NCI-H1436 treated with DMSO at 0.1 percent for 48 hours (cell line): ENCODE measurements at regions not wholly inside any gene's neighbourhood (a gene's known extent, or its start where the extent isn't known, plus 50 kb on each side); places are given as distances from the start of the nearest gene placed in this dataset.

ENCODE experiments used
- DNase-seq: peaks from one replicate; lab custom pipeline; 2025; lab: John Stamatoyannopoulos, UW

DNA sequence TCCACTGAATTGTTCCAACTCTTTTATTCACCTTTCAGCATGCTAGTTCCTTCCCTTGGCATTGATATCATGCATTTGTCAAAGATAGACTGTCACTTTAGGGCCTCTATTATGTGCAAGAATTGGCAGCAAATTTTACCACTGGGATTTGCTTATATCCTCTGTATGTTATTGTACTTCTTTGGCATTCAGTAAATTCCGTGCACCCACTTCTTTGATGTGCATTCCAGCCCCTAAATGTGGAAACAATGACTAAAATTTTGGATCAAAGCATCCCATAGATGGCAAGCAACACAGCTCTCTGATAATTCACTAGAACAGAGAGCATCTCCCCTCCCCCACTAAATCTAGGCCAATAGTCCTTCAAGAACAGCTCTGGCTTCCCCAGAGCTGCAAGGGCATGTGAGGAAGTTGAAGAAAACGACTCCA lies 399.0 kb upstream of the HNRNPA3 start:
- no peak for DNase-seq

DNA sequence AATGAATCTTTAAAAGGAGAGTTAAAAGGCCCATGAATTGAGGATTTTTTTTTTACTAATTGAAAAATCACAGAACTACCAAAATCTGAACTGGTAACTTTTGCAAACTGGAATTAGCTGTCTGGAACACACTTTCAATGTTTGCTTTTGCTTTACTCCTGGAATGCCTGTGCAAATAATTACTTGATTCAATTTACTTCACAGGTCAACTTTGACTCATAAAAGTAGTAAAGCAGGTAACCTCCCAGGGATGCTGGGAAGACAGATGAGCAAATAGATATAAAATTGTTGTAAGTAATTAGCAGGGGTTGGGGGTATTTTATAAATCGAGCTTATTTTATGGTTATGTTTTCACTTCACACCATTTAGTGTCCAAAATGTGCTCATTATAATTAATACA lies 398.3 kb upstream of the HNRNPA3 start:
- DNase-seq, result no peak

DNA sequence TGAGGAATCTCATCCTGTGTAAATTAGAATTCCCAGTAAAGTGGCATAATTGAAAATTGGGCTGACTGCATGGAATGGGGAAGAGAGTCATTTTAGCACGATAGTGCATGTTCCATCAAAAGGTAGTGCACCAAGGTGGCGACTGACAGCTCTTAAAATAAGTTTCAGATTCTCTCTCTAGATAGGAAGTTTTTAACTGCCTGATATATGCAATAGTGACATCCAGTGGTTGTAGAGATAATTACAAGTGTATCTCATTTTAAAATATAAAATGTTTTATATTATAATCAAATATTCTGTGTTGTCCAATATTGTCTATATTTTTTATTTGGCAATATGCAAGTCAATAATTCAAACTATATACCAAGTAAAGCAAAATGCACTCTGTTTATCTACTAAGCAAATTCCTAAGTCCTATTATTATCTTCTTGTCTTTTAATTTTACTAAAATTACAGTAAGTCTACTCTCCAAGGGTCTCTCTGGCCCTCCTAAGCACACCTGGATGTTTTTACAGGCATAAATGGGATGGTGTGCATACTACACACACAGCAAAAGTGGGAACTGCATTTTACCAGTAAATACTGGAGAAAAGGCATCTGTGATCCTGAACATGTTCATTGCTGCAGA lies 397.7 kb upstream of the HNRNPA3 start:
- DNase-seq, result peak; percentile 61

DNA sequence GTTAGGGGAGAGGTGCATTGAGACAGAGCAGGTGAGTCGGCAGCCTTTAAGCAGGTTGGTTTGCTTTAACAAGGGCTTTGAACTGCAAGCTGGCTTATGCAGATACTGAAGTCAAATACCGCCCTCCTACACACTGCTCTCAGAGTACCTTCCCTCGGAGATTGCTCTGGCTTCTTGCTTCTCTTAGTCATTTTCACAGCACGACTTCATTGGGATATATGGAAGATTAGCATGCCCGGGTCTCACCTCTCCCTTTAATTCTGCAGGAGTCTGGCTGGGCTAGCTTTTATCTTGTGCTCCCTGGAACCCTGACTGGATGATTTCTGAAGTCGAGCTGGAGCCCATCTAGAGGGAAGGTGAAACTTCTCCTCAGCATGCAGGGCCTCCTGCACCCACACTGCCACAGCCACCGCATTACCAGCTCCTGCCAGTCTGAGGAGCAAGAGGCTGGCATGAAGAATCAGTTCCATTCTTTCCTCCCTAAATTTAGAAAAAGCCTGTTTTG lies 395.5 kb upstream of the HNRNPA3 start:
- DNase-seq, result peak; percentile 52

DNA sequence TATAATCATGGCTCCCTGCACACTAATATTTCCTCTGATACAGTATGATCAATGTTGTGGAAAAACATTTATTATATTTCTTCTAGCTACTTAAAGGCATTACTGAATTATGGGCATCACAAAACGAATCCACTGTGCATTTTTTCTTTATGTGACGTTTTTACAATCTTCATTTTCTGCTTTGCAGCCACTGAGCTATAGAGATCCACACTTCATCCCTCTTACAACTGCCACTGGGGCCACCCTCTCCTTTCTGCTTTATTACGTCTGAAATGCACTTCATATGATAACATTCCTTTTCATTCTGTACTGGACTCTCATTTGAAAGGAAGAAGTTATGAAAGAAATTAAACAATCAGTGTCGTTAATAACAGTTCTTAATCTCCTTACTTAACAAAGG lies 394.5 kb upstream of the HNRNPA3 start:
- DNase-seq, result no peak

DNA sequence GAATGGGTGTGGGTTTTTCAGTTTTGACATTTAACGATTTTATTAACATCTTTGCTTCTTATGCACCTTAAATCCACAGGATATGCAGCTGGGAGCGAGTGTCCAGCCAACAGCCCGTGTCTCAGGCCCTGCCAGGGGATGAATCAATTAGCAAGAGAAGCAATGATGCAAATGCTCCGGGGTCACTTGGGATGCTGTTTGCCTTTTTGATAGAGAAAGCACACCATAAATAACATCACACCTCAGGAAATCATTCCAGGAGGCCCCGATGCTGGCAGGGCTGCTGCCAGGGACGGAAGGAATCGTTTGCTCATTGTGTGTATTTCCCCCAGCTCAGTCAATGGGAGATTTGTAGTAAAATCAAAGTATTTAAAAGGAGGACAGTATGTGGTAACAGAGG lies 394.0 kb upstream of the HNRNPA3 start:
- no peak for DNase-seq

DNA sequence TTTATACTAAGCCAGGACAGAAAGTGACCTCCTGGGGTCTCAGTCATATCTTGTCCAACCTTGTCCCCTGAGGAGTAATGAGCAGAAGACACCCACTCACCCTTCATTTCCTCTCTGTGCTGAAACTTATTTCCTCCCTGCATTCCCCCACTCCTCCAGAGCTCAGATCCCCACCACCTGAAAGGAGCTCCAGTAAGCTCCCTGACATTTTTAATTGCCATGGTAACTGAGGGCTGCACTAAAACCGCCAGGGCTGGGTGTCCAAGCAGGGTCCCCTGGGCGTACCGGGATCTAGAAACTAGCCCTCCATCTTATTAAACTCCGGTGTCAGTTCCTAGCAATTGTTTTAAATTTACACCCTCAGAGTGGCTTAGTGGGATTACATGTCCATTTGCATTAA lies 393.3 kb upstream of the HNRNPA3 start:
- DNase-seq, result no peak

DNA sequence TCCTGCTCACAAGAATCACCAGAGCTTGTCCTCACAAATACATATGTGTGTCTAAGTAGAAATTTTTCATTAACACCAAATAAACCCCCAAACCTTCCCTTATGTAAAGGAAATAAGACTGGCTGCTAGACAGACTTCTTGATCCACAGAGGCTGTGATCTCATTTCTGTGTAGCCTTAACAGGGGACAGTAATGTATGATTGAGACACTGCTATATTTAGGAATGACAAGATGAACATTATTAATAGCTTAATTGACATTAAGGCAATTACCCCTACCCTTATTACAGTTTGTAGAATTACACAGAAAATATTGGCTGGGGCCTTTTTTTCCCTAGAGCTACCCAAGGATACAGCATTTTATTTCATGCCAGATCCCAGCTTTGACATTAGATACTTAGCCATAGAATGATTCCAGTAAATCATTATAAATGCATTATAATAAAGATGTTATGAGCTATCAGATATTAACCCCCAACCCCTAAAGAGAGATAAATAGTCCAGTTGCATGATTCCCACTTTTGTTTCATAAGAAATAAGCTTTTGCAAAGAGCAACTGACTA lies 392.1 kb upstream of the HNRNPA3 start:
- no peak for DNase-seq

DNA sequence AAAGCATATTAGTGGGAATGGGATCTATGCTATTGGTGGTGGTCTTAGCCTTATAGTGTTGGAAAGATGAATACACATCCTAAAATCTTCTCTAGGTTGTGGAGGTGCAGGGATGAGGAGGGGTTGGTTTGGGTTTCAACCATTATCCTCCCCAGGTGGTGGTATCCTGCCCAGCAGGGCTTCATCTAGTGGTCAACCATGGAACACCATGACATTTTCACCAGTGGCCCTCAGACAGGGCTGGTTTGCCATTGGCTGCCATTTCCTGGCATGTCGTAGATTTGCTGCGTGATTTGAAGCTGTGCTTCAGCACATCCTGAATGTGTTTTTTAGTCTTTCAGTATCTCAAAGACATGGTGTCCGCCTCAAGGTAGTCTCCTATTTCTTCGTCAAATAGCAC lies 391.2 kb upstream of the HNRNPA3 start:
- no peak for DNase-seq

DNA sequence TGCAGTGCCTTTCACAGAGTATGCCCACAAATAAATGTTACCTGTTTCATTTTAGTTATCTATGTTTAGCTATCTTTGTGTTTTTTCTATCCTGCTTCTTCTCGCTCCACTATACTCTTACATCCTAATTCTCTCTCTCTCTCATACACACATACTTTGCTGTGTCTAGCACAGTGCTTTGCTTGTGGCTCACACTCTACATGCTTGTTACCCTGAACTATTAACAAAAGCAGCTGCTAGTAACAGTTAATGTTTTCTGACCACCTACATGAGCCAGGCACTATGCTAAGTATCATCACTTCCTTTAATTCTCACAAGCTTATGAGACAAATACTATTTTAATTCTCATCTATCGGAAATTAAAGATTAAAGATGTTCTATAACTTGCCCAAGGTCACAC lies 390.5 kb upstream of the HNRNPA3 start:
- no peak for DNase-seq

DNA sequence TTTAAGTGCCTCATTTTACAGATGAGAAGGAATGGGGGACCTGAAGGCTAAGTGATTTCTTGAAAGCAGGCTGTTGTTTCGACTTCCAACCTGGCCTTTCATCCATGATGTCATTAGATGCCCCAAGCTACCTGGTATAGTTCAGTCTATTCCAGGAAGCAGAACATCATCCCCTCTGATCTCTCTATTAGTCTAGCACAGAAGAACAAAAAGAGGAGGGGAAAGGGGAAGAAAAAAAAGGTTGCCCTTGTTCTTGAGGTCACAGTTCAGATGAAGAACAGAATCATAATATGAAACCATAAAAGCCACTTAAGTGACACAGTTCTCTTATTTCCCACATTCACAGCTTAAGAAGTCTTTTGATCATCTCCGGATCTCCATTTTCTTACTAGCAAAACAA lies 386.2 kb upstream of the HNRNPA3 start:
- DNase-seq, result no peak

DNA sequence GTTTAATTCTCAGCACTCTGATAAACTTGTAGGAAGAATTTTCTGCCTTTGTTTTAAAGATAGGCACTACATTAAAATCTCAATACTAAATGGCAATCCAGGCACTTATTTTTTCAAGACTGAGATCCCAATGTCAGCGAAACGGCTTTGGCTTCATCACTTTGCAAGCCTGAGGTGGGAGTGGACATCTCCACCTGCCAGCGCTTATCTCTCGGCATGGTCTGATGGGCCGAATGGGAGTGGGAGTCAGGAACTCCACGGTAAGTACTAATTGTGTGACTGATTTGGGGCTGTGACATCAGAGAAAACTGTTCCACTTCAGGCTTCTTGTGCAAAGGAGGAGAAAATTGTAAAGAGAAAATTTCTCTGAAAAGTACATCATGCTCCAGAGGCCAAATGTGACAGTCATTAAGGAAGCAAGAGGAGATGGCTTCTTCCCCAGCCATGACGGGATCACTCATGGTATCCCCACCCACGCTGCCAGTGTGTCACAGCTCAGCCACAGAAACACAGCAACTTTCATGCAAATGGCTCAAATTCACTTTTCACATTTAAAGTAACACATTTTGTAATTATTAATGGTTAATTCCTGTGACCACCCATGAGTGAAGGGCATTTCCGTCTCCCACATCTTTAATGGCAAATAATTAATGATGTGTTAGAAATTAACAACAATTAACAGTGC lies 385.5 kb upstream of the HNRNPA3 start:
- no peak for DNase-seq

DNA sequence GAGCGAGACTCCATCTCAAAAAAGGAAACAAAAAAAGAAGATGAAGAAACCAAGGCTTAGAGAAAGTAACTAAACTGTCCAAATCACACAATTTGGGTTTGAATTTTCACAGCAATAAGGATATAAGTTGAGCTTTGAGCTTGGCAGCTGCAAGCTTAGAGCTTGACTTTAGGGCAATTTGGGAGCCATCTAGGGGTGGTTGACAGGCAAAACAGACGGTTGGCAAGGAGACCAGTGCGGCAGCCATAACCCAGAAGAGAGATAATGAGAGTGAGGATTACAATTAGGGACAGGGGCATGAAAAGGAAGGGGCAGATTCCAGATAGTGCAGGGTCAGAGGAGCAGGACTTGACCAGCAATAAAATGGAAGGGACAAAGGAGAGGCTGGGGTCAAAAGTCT lies 382.2 kb upstream of the HNRNPA3 start:
- peak; percentile 12 for DNase-seq

DNA sequence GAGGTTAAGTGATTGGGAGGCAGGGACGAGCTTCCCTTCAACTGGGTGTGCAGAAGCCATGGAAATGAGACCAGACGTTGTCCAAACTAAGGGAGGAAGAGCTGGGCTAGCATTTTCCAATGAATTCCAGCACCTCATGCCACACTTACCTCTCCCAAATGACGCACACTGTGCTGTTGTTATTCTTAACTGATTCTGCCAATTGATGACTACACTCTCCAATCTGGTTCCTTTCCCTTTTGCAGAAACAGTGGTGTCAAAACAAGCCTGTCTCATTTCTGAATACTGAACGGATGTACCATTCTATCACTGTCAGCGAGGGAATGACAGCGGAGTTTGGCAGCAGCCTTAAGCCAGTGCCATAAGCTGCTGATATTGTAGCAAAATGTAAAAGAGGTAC lies 380.5 kb upstream of the HNRNPA3 start:
- no peak for DNase-seq

DNA sequence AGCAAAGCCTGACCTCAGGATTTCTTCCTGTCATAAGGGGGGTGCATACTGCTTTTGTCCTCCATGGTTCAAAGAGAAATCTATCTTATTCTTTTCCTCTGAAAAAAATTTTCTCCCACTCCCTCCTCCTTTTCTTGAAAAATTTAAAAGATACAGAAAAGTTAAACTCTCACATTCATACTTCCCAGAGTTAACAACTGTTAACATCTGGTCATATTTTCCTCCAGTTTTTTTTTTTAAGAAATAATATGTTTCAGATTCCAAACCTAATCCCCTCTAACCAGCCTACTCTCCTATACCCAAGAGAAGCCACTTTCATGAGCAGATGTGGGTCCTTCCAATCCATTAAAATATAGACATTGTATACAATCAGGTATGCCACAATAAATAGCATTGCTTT lies 378.9 kb upstream of the HNRNPA3 start:
- no peak for DNase-seq

DNA sequence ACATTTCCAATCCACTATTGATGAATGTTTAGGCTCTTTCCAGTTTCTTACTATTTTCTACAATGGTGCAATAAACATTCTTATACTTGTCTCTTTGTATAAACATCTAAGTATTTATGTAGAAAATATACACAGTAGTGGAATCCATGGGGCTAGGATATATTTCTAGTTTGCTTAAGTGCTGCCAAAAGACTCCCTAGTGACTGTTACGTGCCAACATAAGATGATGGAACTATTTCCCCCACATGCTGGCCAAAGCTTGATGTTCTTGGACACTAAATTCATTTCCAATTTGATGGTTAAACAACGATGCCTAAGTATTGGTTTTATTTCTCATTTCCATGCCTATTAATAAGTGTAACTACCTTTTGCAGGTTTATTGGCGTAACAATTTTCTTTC lies 378.4 kb upstream of the HNRNPA3 start:
- DNase-seq, result no peak

DNA sequence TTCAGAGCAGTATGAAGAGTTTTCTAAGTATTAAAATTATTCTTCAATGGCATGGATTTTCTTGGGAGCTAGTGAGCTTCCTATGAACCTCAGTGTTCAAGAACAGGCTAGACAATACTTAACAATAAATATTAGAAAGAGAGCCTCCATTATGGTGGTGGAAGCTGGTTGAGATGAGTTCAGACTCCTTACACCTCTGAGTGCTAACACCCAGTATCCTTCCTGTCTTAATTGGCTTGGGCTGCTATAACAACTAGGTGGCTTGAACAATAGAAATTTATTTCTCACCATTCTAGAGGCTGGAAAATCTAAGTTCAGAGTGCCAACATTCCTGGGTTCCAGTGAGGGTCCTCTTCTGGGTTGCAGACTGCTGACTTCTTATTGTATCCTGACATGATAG lies 369.4 kb upstream of the HNRNPA3 start:
- no peak for DNase-seq

DNA sequence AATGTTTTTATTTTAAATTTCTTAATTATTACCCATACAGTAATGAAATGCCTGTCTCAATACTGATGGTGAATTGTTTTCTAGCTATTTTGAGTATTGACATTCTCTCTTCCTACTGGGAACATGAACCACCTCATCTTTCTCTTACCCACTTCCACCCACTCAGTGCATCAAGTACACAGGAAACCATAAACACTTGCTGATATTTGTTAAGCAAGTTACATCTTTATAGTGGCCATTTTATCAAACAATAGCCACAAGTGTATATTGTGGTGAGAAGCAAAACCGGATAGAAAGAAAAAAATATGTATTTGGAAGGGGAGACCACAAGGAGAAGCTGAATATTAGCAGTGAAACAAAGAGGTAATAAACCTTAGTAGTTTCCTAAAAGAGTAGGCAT lies 368.1 kb upstream of the HNRNPA3 start:
- DNase-seq, result no peak

DNA sequence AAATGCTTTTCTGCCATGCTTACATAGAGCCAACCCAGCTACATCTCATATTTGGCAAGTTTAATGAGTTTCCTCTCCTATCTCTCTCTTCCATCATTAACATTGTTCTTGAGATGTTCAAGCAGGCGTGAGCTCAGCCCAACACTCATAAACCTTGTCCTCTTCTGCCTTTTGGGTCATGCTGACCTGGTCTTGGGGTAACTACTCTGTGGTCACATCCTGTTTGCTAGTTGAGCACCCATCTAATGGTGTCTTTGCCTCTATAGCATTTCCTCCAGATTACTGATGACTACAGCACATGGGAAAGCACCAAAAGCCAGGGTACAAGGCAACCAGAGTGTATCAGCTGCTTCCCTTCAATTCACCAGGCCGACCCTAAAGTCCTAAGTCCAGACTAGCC lies 366.9 kb upstream of the HNRNPA3 start:
- DNase-seq, result no peak

DNA sequence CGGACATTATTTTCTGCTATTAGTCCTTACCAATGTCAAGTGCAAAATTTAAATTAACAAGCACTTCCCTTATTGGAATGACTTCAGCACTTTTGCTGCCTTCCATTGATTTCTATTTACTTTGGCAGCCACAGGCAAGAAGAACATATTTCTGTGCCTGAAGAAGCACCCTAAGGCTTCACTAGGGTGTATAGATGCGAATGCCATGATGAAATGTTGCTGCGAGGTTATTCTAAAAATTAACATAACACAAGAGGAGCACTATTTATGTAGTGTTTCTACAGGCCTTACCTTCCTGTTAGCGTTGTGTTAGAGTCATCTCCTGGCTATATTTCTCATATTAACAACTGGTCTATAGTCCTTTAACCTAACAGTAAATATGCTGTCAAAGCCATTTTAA lies 365.0 kb upstream of the HNRNPA3 start:
- DNase-seq, result no peak

DNA sequence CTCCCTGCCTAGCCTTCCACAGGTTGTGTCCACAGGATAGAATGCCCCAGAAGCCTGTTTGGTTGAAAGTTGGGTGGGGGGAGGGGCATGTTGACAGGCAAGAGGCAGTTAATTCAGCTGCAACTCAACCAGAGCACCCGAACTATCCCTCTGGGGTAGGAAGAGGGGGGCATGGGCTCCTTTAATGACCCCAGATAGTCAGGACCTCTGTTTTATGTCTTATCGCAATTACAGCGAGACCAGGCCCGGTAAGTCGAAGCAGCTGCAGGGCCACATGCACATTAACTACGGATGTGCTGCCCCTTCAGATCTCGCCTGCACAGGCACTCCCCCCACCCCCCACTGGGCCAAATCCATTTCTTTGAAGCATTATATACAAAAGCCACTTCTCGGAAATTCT lies 363.8 kb upstream of the HNRNPA3 start:
- DNase-seq, result no peak

DNA sequence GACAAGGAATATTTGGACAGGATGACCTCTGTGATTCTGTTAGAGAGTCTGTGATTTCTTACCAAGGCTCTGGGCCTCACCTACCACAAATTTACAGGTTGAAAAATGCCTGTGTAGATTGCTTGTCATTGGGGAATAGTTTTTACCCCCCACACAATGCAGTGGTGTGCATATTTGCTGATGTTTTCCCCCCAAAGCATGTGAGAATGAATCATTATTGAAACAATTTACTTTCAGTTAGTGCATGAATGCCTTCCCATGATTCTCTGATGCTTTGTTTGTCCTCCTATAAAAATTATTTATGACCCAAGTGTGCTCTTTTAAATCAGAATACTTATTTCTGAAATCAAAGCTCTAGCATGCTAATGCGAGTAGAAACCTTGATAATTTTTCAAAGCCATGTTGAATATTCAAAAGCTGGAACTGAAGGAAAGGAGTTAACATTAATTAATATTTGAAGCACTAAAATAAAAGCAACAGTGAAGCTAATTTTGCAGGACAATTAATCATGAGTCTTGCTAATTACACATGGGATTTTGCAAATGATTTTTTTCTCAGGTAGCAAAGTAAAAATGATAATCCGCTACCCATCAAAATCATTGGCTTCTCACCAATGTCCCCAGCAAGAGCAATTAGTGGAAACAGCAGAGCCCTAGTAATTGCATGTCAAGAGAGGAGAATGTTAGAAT lies 361.2 kb upstream of the HNRNPA3 start:
- peak; percentile 5 for DNase-seq

DNA sequence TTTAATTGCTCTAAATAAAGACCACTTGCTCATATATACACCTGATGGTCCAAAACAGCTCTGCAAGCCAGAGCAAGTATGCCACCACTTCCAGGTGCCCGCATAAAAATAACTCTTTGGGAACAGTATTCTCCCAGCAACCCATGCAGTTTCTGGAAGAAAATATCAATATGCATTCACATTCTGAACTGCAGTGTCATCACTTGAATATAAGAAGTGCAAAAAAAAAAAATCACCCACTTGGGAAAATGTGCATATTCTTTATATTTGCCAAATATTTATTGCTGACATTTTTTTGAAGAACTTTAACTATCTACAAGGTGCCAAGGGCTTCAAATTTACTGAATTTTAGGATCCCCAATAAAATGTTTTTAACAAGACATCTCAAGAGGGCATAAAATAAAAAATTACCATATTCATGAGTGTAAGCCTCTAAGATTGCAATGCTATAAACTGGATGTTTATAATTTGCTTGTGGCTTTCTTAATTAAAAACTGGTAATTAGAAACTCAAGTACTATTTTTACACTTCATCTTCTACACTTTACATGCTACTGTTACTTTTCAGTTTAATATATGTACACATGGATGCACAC lies 360.6 kb upstream of the HNRNPA3 start:
- no peak for DNase-seq
